HCT116 (cell line): ENCODE measurements at regions not wholly inside any gene's neighbourhood (a gene's known extent, or its start where the extent isn't known, plus 50 kb on each side); places are given as distances from the start of the nearest gene placed in this dataset.

ENCODE experiments used
- ATAC-seq: fragments of 200-7000 bp; cut with Tn5 transposase; 2 replicates; pipeline ENCODE4 v1.9.1; 2020; ENCODE audit warnings: mild to moderate bottlenecking, moderate library complexity
- BruUV-seq: library from RNA; stranded (reverse); fragments of 400-500 nt; replicated peaks from 2 replicates; lab custom pipeline; 2021; lab: Mats Ljungman, UMichigan
- CTCF ChIA-PET: fragments of 300-600 bp; sonication (Branson Sonifier 250); formaldehyde crosslinking; loops from one replicate; lab custom pipeline; 2021; ENCODE audit warnings: antibody characterized with exemption; lab: Charles Lee
- POLR2A ChIA-PET: fragments of 300-600, 350-600 bp; sonication (Branson Sonifier 250); formaldehyde crosslinking; loops from one replicate; lab custom pipeline; 2021; ENCODE audit warnings: antibody characterized with exemption; lab: Charles Lee
- RAD21 ChIA-PET, 2 experiments: fragments of 300-600 bp; sonication (Branson Sonifier 250); formaldehyde crosslinking; loops; one replicate each; lab custom pipeline; 2023; ENCODE audit warnings: low total read pairs in 2 of 2; ENCODE audit not compliant: uncharacterized antibody in 2 of 2, unreplicated experiment in 2 of 2, low non-redundant PET in 1 of 2; lab: Charles Lee
- DNase-seq: peaks from one replicate; pipeline ENCODE4 v3.0.0-alpha.2; 2010; ENCODE audit warnings: low read depth, low spot score
- H2AFZ ChIP-seq: fragments of 200-600 bp; shearing (Covaris generic), sonication (generic); 2 replicates; pipeline ENCODE4 v1.6.1; 2017; ENCODE audit warnings: low read depth, mixed run types, mixed read lengths, antibody characterized with exemption, low read length; ENCODE audit not compliant: poor library complexity, severe bottlenecking
- H3K27ac ChIP-seq: 2 replicates; pipeline ENCODE4 v1.5.1; 2012; ENCODE audit warnings: low read depth, low read length
- H3K27me3 ChIP-seq: fragments of 200-600 bp; sonication (generic); 2 replicates; pipeline ENCODE4 v1.6.1; 2016; ENCODE audit warnings: mixed run types, low read length, mixed read lengths; ENCODE audit not compliant: insufficient read depth
- H3K36me3 ChIP-seq, 2 experiments: fragments of 200-500 bp in 1 of 2; fragments of 200-600 bp in 1 of 2; sonication (Bioruptor generic) in 1 of 2; sonication (generic) in 1 of 2; 2 replicates each; pipeline versions ENCODE4 v1.5.1 to v1.6.1; 2014 to 2016; ENCODE audit warnings: low read length in 2 of 2, inconsistent platforms in 1 of 2, mixed read lengths in 1 of 2, mixed run types in 1 of 2; ENCODE audit not compliant: insufficient read depth in 2 of 2, control insufficient read depth in 1 of 2
- H3K4me1 ChIP-seq, 2 experiments: fragments of 200-600 bp in 1 of 2; sonication (generic) in 1 of 2; 2 replicates each; pipeline versions ENCODE4 v1.5.1 to v1.6.1; 2012 to 2017; ENCODE audit warnings: low read length in 2 of 2, inconsistent platforms in 1 of 2, mild to moderate bottlenecking in 1 of 2, mixed read lengths in 1 of 2, mixed run types in 1 of 2, moderate library complexity in 1 of 2; ENCODE audit not compliant: insufficient read depth in 2 of 2, control insufficient read depth in 1 of 2
- H3K4me2 ChIP-seq: fragments of 200-600 bp; sonication (generic); 2 replicates; pipeline ENCODE4 v1.6.1; 2017; ENCODE audit warnings: mixed run types, low read length, mixed read lengths
- H3K4me3 ChIP-seq, 2 experiments: fragments of 200-600 bp in 1 of 2; sonication (generic) in 1 of 2; replicated peaks in 1 of 2; 2 replicates each; pipeline ENCODE4 v1.5.1; 2011 to 2016; ENCODE audit warnings: low read length in 2 of 2, control low read depth in 1 of 2, low read depth in 1 of 2, mild to moderate bottlenecking in 1 of 2, mixed read lengths in 1 of 2, mixed run types in 1 of 2
- H3K79me2 ChIP-seq: fragments of 200-600 bp; sonication (generic); 2 replicates; pipeline ENCODE4 v1.6.1; 2017; ENCODE audit warnings: mild to moderate bottlenecking, mixed run types, low read length, moderate library complexity, mixed read lengths; ENCODE audit not compliant: insufficient read depth
- H3K9ac ChIP-seq: fragments of 200-600 bp; sonication (generic); 2 replicates; pipeline ENCODE4 v1.6.1; 2016; ENCODE audit warnings: low read length, mixed read lengths
- H3K9me2 ChIP-seq: fragments of 200-600 bp; sonication (generic), shearing (Covaris generic); 2 replicates; pipeline ENCODE4 v1.6.1; 2017; ENCODE audit warnings: mixed run types, mild to moderate bottlenecking, moderate library complexity; ENCODE audit not compliant: insufficient read depth
- H3K9me3 ChIP-seq, 2 experiments: fragments of 200-500 bp in 1 of 2; fragments of 200-600 bp in 1 of 2; sonication (Bioruptor generic) in 1 of 2; sonication (generic) in 1 of 2; 2 replicates each; pipeline ENCODE4 v1.6.1; 2014 to 2017; ENCODE audit warnings: low read length in 2 of 2, mixed read lengths in 2 of 2, inconsistent platforms in 1 of 2, low read depth in 1 of 2, mild to moderate bottlenecking in 1 of 2, mixed run types in 1 of 2, moderate library complexity in 1 of 2; ENCODE audit not compliant: control insufficient read depth in 1 of 2, insufficient read depth in 1 of 2
- H4K20me1 ChIP-seq: fragments of 200-600 bp; sonication (generic), shearing (Covaris generic); 2 replicates; pipeline ENCODE4 v1.6.1; 2017; ENCODE audit warnings: mixed run types, mild to moderate bottlenecking, moderate library complexity; ENCODE audit not compliant: insufficient read depth
- CEBPB ChIP-seq: IDR thresholded peaks from 2 replicates; pipeline ENCODE4 v1.6.1; 2012; ENCODE audit warnings: low read depth
- CTCF ChIP-seq, 3 experiments: fragments of 200-600 bp in 1 of 3; sonication (generic) in 1 of 3; IDR thresholded peaks in 2 of 3; conservative IDR thresholded peaks in 1 of 3; 2 replicates each; pipeline ENCODE4 v1.5.1; 2012 to 2017; ENCODE audit warnings: low read depth in 2 of 3, low read length in 2 of 3, antibody characterized with exemption in 1 of 3, borderline replicate concordance in 1 of 3, control low read depth in 1 of 3, mild to moderate bottlenecking in 1 of 3, mixed read lengths in 1 of 3, mixed run types in 1 of 3, moderate library complexity in 1 of 3; ENCODE audit not compliant: insufficient read depth in 1 of 3
- EGR1 ChIP-seq: IDR thresholded peaks from 2 replicates; pipeline ENCODE4 v1.6.1; 2012; ENCODE audit warnings: low read depth
- ELF1 ChIP-seq: IDR thresholded peaks from 2 replicates; pipeline ENCODE4 v1.6.1; 2012; ENCODE audit warnings: low read depth, borderline replicate concordance
- EZH2 ChIP-seq: fragments of 200-600 bp; sonication (generic); IDR thresholded peaks from 2 replicates; pipeline ENCODE4 v1.6.1; 2017; ENCODE audit warnings: antibody characterized with exemption, mixed run types
- RAD21 ChIP-seq: IDR thresholded peaks from 2 replicates; pipeline ENCODE4 v1.6.1; 2012; ENCODE audit warnings: low read depth, mild to moderate bottlenecking
- SIN3A ChIP-seq: IDR thresholded peaks from 2 replicates; pipeline ENCODE4 v1.6.1; 2012; ENCODE audit warnings: low read depth
- TCF7L2 ChIP-seq: IDR thresholded peaks from 2 replicates; pipeline ENCODE4 v1.7.0; 2011; ENCODE audit warnings: borderline replicate concordance, inconsistent platforms; ENCODE audit not compliant: insufficient read depth, insufficient read length; ENCODE audit errors: extremely low read depth
- ZBTB33 ChIP-seq: IDR thresholded peaks from 2 replicates; pipeline ENCODE4 v1.6.1; 2011; ENCODE audit warnings: mild to moderate bottlenecking, low read length, moderate library complexity; ENCODE audit not compliant: insufficient replicate concordance; ENCODE audit errors: extremely low read depth
- ZNF274 ChIP-seq: fragments of 200-500 bp; sonication (Bioruptor generic); IDR thresholded peaks from 2 replicates; pipeline ENCODE4 v1.6.1; 2014; ENCODE audit warnings: mild to moderate bottlenecking, low read depth, low read length, inconsistent platforms
- intact Hi-C: fragments of 100-400 bp; cut with micrococcal nuclease; formaldehyde crosslinking; loops from 2 replicates; pipeline ENCODE4 v1.10.0; 2022
- TF ChIP-seq, protein P1 (sequence below): IDR thresholded peaks from 2 replicates; pipeline ENCODE4 v1.6.1; 2012

GRCh38 chr13:59332966-59333365, 830.8 kb downstream of the DIAPH3 start (continued):
- TF ChIP-seq ZNF274: no peak
- TF ChIP-seq, protein P1, sequence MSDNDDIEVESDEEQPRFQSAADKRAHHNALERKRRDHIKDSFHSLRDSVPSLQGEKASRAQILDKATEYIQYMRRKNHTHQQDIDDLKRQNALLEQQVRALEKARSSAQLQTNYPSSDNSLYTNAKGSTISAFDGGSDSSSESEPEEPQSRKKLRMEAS: no peak

DNA sequence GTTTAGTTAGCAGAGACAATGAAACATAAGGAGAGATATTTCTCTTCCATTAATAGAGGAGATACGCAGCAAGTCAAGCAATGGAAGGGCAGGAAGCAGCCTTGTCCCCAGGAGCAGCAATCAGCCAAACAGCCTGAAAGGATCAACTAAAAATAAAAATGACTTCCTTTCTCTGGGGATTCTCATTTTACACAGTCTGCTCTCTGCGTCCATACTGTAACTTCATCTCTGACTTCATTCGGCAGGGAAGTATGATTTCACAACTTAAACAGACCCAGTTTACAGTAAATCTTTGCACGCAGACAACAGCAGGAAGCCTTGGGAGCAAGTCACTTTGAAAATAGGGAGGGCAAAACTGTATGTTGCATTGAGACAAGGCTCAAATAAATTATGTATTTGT, 826.7 kb downstream of the DIAPH3 start:
- intact Hi-C loops: no loop called here
- no peak overlapping the region for H2AFZ ChIP-seq
- TF ChIP-seq, protein P1: no peak
- TF ChIP-seq ZBTB33 (no peak), RAD21 (no peak), EGR1 (no peak), EZH2 (no peak), CEBPB (no peak), CTCF (IDR thresholded peaks at IDR 0.05 in 2 of 3, conservative IDR thresholded peaks at IDR 0.05 in 1 of 3; ENCODE audit: borderline replicate concordance in 1 of 3, insufficient read depth in 1 of 3, low read depth in 2 of 3, low read length in 2 of 3) (no peak), SIN3A (no peak), ELF1 (no peak), TCF7L2 (no peak)
- TF ChIP-seq, all 23 proteins: peak for 0

More for the DNA sequence above, 826.7 kb downstream of the DIAPH3 start:
- no peak overlapping the region for H3K4me2 ChIP-seq
- ChIA-PET RAD21 (no interaction called here), POLR2A (no interaction called here), CTCF (no interaction called here)
- H3K9me2 ChIP-seq: no peaks in the 10 kb centered on the region
- no peak for DNase-seq
- no peak overlapping the region for H3K27ac ChIP-seq
- no TSS peak for BruUV-seq
- H3K4me1 ChIP-seq: no peaks in the 10 kb centered on the region
- no peak overlapping the region for H3K4me3 ChIP-seq
- H3K9ac ChIP-seq: no peak overlapping the region
- no peaks in the 10 kb centered on the region for H3K36me3 ChIP-seq
- no peak for ATAC-seq
- H3K27me3 ChIP-seq: no peaks in the 10 kb centered on the region
- no peaks in the 10 kb centered on the region for H3K79me2 ChIP-seq
- peaks cover 0 to 11% of the 10 kb centered on the region in 2 experiments; a peak in 1 of 4 replicates for H3K9me3 ChIP-seq
- no peaks in the 10 kb centered on the region for H4K20me1 ChIP-seq
